OCI-LY3 (cell line): ENCODE measurements at regions not wholly inside any gene's neighbourhood (a gene's known extent, or its start where the extent isn't known, plus 50 kb on each side); places are given as distances from the start of the nearest gene placed in this dataset.
"Not testable (repeated sequence)": the region's sequence is repeated elsewhere in the genome, so short reads cannot be mapped to it uniquely, and the experiment has no call there.

Experiments used
- H2AFZ ChIP-seq: fragments of 200-600, 300-600 bp; shearing (Covaris generic); 2 replicates; pipeline ENCODE4 v1.6.0; 2014; ENCODE audit warnings: antibody characterized with exemption, low read depth, low read length
- H3K27ac ChIP-seq: fragments of 200-600, 300-600 bp; sonication (generic); 2 replicates; pipeline ENCODE4 v1.5.1; 2014; ENCODE audit warnings: mild to moderate bottlenecking, low read length, moderate library complexity, mixed read lengths
- H3K27me3 ChIP-seq: fragments of 200-600, 300-600 bp; sonication (generic); 2 replicates; pipeline ENCODE4 v1.6.1; 2014; ENCODE audit warnings: low read depth, low read length, mixed read lengths
- H3K36me3 ChIP-seq: fragments of 200-600, 300-600 bp; sonication (generic); replicated peaks from 2 replicates; pipeline ENCODE3; 2014; ENCODE audit warnings: low read depth, low read length, mixed read lengths
- H3K4me1 ChIP-seq: fragments of 300-600, 200-600 bp; sonication (generic); 2 replicates; pipeline ENCODE4 v1.6.1; 2014; ENCODE audit warnings: low read length, mixed read lengths
- H3K4me2 ChIP-seq: fragments of 200-600, 300-600 bp; sonication (generic); 2 replicates; pipeline ENCODE4 v1.6.1; 2014; ENCODE audit warnings: low read length, mixed read lengths
- H3K4me3 ChIP-seq: fragments of 300-600, 200-600 bp; sonication (generic); 2 replicates; pipeline ENCODE4 v1.5.1; 2014; ENCODE audit warnings: antibody characterized with exemption, mild to moderate bottlenecking, low read length, moderate library complexity
- H3K79me2 ChIP-seq: fragments of 300-600, 200-600 bp; shearing (Covaris generic); 2 replicates; pipeline ENCODE4 v1.6.1; 2014; ENCODE audit warnings: mild to moderate bottlenecking, low read length, mixed read lengths
- H3K9ac ChIP-seq: fragments of 300-600, 200-600 bp; shearing (Covaris generic); 2 replicates; pipeline ENCODE4 v1.6.0; 2014; ENCODE audit warnings: mild to moderate bottlenecking, low read length, moderate library complexity
- H3K9me3 ChIP-seq: fragments of 200-600, 300-600 bp; shearing (Covaris generic); 2 replicates; pipeline ENCODE4 v1.6.1; 2014; ENCODE audit warnings: low read length, mixed read lengths; ENCODE audit not compliant: insufficient read depth
- H4K20me1 ChIP-seq: fragments of 200-600, 300-600 bp; sonication (generic); 2 replicates; pipeline ENCODE4 v1.6.1; 2016; ENCODE audit warnings: low read length, mixed read lengths; ENCODE audit not compliant: insufficient read depth
- CTCF ChIP-seq: fragments of 200-600, 300-600 bp; sonication (generic); IDR thresholded peaks from 2 replicates; pipeline ENCODE4 v1.5.1; 2014; ENCODE audit warnings: antibody characterized with exemption, low read length, low read depth
- EZH2phosphoT487 ChIP-seq: fragments of 200-600 bp; shearing (Covaris generic); IDR thresholded peaks from 2 replicates; pipeline ENCODE4 v1.6.1; 2018; ENCODE audit warnings: antibody characterized with exemption, mixed run types, low read depth

GRCh38 chr5:98187945-98188344, 585.5 kb upstream of the RGMB start:
- Histone ChIP-seq H3K27me3 (no peaks in the 10 kb centered on the region), H3K36me3 (no peaks in the 10 kb centered on the region), H3K27ac (no peak overlapping the region), H3K4me2 (no peak overlapping the region), H3K79me2 (no peaks in the 10 kb centered on the region), H3K9ac (no peak overlapping the region), H3K4me1 (no peaks in the 10 kb centered on the region), H3K4me3 (no peak overlapping the region), H2AFZ (no peak overlapping the region), H4K20me1 (no peaks in the 10 kb centered on the region), H3K9me3 (no peaks in the 10 kb centered on the region)
- no peak for TF ChIP-seq EZH2phosphoT487
- no peak for TF ChIP-seq CTCF

GRCh38 chr5:98190344-98190743, 583.1 kb upstream of the RGMB start:
- not testable (repeated sequence) for H3K4me3 ChIP-seq, H3K4me2 ChIP-seq, H4K20me1 ChIP-seq, H2AFZ ChIP-seq, H3K79me2 ChIP-seq, H3K4me1 ChIP-seq, H3K9ac ChIP-seq, H3K27me3 ChIP-seq, H3K27ac ChIP-seq, H3K36me3 ChIP-seq, H3K9me3 ChIP-seq

- H3K4me3 ChIP-seq, result no peak overlapping the region
- no peak overlapping the region for H2AFZ ChIP-seq
- TF ChIP-seq EZH2phosphoT487, result no peak
- no peak for TF ChIP-seq CTCF
- no peak overlapping the region for H3K9ac ChIP-seq
- H3K4me1 ChIP-seq, result no peaks in the 10 kb centered on the region
- H3K36me3 ChIP-seq, result no peaks in the 10 kb centered on the region
- no peak overlapping the region for H3K4me2 ChIP-seq
- no peaks in the 10 kb centered on the region for H3K9me3 ChIP-seq
- no peaks in the 10 kb centered on the region for H4K20me1 ChIP-seq
- no peak overlapping the region for H3K27ac ChIP-seq
- H3K27me3 ChIP-seq, result no peaks in the 10 kb centered on the region
- H3K79me2 ChIP-seq, result no peaks in the 10 kb centered on the region
Measured at GRCh38 chr5:98193921-98194760, 579.3 kb upstream of the RGMB start.

GRCh38 chr5:98200726-98201541, 572.5 kb upstream of the RGMB start:
- TF ChIP-seq CTCF (no peak), EZH2phosphoT487 (no peak)
- no peaks in the 10 kb centered on the region for H4K20me1 ChIP-seq
- H3K9ac ChIP-seq, result no peak overlapping the region
- H3K27me3 ChIP-seq, result no peaks in the 10 kb centered on the region
- no peak overlapping the region for H2AFZ ChIP-seq
- H3K79me2 ChIP-seq, result no peaks in the 10 kb centered on the region
- no peak overlapping the region for H3K4me3 ChIP-seq
- H3K9me3 ChIP-seq, result no peaks in the 10 kb centered on the region
- H3K27ac ChIP-seq, result no peak overlapping the region
- H3K4me1 ChIP-seq, result no peaks in the 10 kb centered on the region
- H3K4me2 ChIP-seq, result no peak overlapping the region
- H3K36me3 ChIP-seq, result no peaks in the 10 kb centered on the region
